HG03575 (cell line): ENCODE measurements at regions not wholly inside any gene's neighbourhood (a gene's known extent, or its start where the extent isn't known, plus 50 kb on each side); places are given as distances from the start of the nearest gene placed in this dataset.

Experiments used
- ATAC-seq: cut with Tn5 transposase; IDR thresholded peaks from one replicate; pipeline ENCODE4 v1.9.1; 2021; ENCODE audit not compliant: unreplicated experiment, insufficient number of reproducible peaks, low FRiP score; ENCODE audit errors: extremely low read depth

DNA sequence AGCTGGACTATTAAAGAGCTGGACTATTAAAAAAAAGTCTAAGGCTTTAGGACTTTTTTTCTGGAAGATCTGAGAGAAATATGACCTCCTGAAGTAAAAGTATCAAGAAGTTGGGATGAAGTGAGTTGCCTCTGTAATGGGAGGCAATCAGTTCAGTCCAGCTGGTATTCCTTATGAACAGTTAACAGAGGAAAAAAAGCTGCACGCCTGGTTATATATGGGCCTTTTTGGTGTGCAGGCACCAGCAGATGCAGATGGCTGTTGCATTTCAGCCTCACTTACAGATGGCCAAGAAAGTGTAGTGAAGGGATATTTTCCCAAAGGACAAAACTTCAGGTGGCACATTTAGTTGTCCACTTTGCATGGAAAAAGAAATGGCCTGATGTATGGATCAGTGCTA, 70.3 kb upstream of the ELOVL5 start:
- no peak for ATAC-seq

DNA sequence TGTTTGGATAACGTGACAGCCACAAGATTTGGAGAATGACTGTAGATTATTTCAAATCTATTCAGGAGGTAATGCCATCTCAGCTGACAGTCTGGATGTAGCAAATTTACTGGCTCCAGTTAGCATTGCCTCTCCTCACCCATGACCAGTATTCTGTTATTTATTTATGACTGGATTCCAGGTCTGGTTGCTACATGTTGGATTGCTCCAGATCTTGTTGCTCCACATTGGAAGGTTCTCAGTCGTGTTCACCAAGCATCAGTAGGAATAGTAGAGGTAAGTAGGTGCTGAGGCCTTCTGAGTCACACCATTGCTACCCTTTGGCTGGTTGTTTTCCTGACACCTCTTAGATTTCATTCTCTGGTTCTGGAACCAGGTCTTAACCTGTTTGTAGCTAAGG, 69.5 kb upstream of the ELOVL5 start:
- ATAC-seq, result no peak

DNA sequence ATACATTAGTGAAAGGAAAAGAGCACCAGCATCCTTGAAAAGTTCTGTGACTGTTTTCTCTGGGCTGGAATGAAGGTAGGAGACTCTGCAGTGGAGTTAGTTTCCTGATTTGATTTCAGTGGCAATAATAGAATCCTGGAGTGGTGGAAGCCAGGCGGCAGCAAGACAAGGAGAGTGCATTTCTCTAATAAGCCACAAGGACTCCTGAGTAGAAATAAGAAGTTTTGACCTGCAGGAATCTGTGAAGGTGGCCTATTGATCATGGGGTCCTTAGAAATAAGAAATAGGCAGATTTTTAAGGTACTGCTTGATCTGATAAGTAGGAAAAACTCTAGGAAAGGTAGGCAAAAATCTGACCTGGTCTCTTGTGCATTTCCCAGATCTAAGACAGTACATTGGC, 68.4 kb upstream of the ELOVL5 start:
- no peak for ATAC-seq

DNA sequence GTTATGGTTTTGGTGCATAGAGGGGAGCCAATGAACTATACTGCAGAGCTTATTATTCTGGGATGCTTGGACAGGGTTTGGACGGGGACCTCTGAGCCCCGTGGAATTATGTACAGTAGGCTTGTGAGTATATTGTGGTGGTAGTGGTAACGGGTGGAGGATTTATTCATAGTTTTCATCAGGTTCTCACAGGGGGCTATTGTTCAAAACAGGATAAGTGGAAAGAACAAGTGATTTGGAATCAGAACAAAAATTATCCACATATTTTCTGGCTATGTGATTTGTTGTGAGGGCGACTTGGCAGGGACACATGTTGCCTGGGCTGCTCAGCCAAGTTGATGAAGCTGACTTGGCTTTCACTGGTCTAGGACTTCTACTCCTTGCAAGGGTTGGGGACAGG, 64.6 kb upstream of the ELOVL5 start:
- ATAC-seq, result no peak

DNA sequence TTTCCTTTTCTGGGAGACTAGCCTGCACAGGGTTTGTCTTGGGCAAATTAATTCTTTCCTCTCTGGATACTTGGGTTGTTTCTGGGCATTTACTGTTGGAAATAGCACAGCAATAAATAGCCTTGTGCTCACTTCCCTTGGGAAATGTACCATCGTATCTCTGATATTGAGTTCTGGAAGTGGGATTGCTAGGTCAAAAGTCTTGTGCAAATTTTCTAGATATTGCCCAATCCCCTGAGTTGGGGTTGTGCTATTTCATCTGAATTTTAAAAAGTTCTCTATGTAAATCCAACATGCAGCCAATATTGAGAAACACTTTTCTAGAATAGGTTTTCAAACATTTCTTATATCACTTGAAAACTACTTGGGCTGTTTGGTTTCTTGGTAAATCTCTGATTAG, 64.0 kb upstream of the ELOVL5 start:
- ATAC-seq, result no peak

DNA sequence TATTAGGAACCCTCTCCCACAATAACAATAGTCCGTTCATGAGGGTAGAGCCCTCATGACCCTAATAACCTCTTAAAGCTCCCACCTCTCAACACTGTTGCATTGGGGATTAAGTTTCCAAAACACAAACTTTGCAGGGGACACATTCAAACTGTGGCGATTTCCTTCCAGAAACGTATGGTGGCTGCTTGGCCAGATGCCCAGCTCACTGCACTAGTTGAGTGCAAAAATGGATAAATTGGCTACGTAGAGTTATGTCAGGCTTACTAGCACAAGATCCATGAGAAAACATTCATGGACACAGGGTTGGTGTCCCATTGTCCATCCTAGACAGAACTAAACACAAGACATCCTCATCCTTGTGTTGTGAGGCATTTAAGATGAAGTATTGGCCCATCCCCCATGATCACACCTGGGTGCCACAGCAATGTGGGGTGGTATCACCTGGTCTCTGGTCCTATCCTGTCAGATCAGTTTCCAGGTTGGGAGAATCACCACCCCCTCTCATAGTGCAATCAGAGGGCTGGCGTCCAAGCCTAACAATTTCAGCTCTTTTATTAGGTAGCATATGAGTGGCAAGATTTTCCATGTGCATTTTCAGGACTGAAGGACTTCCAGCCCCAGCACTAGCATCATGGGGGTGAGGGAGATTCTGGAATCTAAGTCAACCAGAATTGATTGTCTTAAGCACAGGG, 63.4 kb upstream of the ELOVL5 start:
- ATAC-seq, result no peak

DNA sequence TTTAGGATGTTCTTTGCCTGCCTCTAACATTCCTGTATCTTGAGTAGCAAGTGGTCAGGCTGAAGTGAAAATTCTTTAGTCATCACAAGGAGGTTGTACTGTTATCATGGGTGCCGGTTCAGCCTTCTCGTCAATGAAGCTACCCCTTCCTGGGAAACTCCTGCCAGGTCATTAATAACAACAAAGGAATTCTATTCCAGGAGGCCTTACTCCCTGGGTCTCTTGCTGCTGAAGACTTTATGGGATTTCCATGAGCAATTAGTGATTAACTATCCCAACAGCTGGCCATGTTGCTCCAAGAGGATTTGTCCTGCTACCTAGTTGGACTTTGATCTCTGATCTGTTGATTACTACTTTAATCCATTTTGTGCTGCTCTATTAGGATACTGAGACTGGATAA, 62.7 kb upstream of the ELOVL5 start:
- no peak for ATAC-seq

DNA sequence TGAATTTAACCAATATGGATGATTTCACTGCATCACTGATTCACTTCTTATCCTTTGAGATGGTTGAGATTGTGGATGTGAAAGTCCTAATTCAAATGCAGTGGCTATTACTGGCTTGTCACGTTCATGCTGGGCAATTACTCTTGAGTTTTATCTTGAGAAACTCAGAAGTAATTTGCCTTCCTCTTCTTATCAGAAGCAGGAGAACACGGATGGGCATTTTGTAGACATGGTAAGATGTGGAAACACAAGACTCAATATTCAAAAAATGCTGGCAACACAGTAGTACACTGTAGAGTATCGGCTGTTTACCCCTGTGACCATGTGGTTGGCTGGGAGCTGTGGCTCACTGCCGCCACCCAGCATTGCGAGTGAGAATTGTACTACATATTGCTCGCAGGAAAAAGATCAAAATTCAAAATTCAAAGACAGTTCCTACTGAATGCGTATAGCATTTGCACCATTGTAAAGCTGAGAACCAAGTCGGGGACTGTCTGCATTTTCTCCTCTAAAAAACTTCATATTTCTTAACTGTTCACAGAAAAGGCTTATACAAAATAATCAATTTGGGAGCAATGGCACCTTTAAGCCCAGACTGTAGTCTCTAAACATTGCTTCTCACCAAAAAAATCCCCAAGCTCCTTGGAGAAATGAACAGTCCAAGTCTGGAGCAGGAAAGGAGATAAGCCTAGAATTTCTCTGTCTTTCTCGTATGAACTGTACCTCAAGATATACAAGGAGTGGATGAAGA, 61.9 kb upstream of the ELOVL5 start:
- peak; percentile 78 for ATAC-seq

DNA sequence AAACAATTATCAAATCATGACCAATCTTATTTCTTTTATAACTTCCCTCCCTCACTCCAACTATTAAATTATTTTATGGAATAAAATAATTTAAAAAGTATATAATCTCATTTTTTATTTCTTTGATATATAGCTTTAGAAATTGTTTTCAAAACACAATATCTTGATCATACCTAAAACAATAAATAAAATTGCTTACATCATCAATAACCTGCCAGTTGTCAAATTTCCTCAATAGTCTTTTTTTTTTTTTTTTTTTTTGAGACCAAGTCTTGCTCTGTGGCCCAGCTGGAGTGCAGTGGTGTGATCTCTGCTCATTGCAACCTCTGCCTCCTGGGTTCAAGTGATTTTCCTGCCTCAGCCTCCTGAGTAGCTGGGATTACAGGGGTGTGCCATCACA, 60.1 kb upstream of the ELOVL5 start:
- no peak for ATAC-seq

DNA sequence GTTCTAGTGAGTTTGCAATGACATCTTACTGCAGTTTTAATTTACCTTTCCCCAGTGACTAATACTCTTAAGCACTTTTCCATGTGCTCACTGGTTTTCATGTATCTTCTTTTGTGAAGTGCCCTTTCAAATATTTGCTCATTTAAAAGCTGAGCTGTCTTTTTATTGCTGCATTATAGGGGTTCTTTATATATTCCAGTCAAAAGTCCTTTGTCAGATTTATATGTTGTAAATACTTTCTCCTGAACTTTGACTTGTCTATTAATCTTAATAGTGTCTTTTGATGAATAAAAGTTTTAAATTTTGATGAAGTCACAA, 50.2 kb upstream of the ELOVL5 start:
- ATAC-seq, result no peak

DNA sequence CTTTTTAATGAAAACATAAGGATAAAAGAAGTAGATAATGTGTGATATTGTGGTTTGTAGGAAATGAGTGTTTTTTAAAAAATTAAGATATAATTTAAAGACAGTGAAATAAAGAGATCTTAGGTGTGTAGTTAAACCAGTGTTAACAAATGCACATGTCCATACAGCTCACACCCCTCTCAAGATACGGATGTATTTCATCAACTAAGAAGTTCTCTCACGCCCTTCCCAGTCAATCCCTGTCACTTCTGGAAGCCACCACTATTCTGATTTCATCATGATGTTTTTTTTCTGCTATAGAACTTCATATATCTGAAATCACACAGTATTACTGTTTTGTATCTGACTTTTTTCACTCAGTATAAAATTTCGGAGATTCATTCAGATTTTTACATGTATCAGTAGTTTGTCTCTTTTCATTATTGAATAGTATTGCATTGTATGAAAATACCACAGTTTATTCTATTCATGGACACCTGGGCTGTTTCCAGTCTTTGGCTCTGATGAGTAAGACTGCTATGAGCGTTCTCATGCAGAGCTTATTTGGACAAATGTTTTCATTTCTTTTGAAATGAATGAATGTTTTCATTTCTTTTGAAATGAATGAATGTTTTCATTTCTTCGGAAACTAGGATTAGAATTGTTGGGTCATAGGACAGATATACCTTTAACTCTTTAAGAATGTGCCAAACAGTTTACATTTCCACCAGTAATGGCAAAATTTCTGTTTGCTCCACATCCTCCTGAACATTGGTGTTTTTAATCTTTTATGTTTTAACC, 49.7 kb upstream of the ELOVL5 start:
- no peak for ATAC-seq
